NCI-H1930 (cell line): ENCODE measurements at regions not wholly inside any gene's neighbourhood (a gene's known extent, or its start where the extent isn't known, plus 50 kb on each side); places are given as distances from the start of the nearest gene placed in this dataset.
"Not testable (repeated sequence)": the region's sequence is repeated elsewhere in the genome, so short reads cannot be mapped to it uniquely, and the experiment has no call there.

ENCODE experiments used
- DNase-seq, 2 experiments: peaks; one replicate each; lab custom pipeline; 2025; lab: John Stamatoyannopoulos, UW

DNA sequence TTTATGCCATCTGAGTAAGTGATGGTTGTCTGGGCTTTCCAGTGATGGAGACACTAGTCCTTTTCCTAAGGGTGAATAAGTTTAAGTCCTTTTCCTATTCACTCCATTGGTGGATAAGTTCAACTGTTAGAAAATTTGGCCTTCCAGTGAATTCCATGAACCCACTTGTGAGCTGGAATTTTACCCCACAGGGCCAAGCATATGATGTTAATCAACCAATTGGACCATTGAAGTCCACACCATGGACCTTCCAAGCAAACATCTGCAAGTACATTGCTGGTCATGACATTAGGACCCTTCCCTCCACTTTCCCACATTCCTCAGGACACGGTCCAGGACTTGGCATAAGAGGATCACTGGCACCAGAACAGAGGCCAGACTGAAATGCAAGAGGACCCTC, 381.4 kb downstream of the RPS24 start:
- DNase-seq, result no peak

DNA sequence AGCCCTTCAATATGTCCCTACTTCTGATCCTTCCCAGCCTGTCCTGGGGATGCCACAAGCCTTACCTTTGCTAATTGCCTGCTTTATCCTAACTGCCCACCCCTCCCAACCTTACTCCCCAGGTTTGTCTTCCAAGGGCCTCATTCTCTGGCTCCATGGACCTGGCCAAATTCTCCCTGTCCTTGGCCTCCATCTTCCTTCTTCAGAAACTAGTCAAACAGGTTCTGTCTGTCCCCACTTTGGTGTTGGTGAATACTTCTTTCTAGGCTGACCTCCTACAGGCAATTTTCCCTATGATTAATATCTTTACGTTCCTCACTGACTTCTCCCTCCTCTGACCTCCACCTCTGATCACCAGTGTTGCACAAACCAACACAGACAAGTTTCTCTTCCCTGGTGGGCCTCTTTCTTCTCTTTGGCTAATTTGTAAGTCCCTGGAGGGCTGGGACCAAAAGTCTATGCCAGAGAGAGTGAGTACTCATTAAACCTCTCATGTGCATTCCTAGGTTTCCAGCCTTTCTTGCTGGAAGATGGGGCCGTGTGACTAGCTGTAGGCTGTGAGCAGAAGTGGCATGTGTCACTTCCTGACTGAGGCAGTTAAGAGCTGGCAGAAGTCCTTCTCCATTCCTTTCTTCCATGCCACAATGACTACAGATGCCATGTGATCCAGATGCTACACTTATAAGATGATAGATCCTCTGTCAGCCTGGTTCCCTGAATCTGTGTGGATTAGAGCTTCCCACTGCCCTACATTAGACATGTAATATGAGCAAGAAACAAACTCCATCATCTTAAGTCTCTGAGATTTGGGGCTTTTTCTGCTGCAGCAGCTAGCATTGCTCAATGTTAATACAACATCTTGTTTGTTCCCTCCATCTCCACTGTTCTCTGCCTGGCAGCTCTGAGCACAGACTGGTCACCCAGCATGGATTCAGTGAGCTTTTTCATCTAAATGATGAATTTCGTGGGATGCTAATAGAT, 382.7 kb downstream of the RPS24 start:
- no peak for DNase-seq

DNA sequence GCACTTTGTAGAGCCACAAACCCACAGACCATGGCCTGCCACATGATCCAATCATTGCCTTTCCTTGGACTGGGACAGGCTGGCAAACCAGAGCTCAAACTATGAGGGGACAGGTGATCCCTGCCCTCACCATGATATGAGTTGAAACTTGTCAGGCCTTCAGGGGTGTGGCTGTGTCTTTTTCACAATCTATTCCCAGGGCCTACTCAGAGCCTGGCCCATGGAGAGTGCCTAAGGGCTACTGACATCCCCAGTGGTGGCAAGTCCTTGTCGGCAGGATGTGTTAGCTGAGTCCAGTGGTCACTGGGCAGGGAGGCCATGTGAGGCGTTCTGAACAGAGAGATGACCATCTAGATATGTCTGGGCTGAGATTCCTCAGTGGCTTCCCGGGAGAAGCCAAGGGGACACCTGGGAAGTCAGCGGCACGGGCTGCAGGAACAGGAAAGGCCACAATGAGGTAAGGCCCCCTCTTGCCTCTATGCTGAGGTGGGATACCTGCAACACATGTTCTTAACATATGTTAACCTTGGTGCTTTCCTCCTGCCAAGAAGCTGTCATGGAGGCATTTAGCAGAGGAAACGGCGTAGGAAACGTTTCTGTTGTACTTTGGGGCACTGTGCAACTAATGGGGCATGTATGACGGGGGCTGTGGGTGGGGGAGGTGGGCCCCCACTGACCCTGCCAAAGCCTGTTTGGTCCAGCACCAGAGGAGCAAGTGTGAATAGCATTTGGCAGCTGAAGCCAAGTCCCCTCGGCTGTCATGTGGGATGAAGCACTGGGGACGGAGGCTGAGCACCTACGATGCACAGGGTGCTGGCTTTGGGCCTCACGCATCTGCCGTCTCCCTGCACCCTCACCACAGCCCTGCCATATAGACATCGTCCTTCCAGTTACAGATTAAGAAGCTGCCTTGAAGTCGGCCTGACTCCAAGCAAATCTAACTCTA, 384.0 kb downstream of the RPS24 start:
- DNase-seq, result no peak

DNA sequence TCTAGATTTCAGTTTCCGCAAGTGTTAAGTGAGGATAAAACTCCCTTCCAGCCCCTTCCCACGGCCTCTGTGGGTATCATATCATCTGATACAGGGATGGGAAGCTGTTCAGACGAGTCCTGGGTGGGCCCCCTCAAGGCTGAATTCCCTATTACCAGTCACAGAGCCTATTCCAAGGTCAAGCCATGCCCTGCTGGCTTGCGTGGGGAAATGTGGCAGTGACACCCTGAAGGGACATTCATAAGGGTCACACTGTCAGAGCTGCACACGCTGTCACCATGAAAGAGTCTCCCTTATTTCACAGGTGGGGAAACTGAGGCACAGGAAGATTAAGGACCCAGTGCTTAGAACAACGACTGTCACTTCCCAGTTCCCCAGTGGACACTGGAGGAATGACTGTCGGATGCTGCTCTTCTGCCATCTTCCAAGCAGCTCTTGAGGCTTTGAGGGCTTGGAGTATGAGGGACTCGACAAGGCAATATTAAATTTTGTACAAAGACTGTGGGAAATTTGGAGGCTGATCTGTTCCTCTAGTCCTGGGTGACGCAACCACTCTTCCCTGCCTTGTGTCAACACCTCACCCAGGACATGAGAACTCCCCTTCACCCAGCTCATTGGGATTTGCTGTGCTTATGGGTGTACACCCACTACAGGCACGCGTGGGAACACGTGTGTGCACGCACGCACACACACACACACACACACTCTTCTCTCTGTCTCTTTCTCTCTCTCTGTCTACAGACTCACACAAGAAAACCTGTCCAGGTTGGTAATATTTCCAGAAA, 386.0 kb downstream of the RPS24 start:
- DNase-seq, result no peak

DNA sequence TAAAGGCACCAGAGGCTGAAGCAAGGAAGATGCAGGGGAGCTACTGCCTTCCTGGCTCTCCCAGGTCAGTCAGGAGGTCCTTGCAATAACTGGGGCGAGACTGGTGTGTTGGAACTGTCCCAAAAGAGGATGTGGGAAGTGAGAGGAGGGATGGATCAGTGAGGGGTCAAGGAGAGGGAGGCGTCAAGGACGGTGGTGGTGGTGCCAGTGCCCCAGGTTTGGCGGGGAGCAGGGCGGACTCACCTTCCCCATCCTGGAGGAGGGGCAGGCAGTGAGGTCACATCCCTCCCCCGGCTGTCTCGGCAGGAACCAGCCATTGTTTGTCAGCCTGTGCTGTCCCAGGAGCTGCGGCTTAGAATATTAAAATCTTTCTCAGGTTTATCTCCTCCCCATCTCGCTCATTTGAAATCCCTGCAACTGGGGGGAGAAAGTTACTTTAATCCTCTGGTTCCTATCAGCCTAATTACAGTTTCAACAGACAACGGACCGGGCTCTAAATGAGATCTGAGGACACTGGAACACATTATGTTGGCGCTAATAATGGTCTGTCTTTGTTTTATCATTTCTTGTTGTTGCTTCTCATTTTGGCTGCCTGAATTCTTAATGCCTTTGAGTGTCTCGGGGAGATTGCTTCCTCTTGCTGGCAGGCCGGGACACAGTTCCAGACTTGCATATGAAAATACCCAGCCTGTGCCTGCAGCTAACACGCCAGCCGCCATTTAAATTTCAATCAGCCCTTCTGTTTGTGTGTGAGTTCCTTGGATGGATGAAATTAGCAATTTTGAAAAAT, 387.5 kb downstream of the RPS24 start:
- no peak for DNase-seq

DNA sequence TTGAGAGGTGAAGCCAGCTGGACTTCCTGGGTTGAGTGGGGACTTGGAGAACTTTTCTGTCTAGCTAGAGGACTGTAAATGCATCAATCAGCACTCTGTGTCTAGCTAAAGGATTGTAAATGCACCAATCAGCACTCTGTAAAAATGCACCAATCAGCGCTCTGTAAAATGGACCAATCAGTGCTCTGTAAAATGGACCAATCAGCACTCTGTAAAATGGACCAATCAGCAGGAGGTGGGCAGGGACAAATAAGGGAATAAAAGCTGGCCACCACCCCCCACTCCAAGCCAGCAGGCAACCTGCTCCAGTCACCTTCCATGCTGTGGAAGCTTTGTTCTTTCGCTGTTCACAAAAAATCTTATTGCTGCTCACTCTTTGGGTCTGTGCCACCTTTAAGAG, 390.4 kb downstream of the RPS24 start:
- not testable (repeated sequence) for DNase-seq

DNA sequence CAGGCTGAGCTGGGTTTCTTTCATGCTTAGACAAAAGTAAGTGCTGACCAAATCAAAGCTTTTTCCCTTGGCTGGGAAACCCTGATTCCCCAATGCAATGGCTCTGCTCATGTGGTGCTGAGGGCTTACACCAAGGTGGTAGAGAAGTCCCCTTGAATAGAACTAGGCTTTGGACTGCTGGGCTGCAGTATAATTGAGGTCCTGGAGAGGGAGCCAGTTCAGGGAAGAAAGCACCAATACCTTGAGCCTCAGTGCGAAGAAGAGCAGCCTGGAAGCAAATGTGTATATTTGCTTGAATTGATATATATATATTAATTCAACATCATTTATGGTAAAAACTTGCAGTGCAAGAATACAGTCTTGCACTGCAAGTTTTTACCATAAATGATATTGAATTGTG, 391.1 kb downstream of the RPS24 start:
- no peak for DNase-seq

DNA sequence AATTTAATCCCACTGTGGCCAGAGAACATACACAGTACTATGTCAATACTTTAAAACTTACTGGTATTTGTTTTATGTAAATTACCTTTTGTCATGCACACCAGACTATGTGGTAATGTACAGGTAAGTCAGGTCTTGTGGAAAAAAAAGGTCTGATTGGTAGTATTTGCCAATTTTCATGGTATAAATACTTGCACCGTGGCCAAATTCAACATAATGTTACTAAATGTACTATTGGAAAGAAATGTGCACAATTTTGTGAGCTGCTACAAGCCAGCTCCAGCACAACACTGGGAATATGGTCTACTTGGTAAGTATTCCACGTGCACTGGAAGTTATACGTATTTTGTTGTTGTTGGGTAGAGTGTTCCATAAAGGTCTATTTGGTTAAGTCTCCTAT, 392.5 kb downstream of the RPS24 start:
- no peak for DNase-seq

DNA sequence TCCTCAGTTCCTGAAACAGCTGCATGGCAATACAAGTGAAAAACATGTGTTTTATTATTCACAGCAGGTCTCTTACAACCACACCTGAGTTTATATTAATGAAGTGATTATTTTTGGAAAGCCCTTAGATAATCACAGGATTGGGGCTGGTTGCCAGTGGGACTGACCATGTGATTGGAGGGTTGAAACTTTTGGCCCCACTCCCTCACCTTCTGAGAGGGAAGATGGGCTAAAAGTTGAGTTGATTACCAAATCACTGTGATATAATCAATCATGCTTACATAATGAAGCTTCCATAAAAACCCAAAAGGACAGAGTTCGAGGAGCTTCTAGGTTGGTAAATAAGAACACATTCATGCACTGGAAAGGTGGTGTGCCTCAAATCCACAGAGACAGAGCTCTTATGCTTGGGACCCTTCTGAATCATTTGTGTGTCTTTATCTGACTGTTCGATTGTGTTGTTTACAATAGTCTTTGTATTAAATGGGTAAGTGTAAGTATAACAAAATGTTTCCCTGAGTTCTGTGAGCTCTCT, 393.9 kb downstream of the RPS24 start:
- DNase-seq, result no peak

DNA sequence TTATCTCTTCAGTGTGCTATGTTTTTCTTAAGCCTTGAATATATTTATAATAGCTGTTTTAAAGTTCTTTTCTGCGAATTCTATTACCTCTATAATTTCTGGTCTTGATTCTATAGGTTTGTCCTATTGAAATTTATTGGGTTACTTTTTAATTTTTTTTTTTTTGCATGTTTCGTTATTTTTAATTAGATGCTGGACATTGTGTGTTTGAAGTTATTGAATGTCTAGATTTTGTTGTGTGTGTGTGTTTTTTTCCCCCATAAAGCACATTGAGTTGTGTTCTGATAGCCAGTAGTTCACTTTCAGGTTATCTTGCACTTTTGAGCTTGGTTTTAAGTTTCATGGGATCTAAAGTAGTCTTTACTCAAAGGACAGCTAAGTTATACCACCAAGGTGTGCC, 394.9 kb downstream of the RPS24 start:
- no peak for DNase-seq

DNA sequence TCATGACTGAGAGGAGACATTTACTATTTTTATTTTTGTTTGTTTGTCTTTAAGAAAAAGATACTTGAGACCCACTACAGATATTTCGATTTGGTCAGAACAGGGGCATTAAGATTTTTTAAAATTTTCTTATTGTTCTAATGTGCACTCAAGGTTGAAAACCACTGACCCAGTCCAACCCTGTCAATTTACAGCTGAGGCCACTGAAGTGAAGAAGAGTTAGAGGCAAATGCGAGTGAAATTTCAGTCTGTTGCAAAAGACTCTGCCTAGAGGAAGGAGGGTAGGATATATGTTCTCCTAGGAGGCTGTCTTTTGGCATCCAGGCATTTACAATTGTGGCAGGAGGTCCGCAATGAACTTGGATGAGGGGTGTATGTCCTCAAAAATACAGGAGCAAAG, 396.3 kb downstream of the RPS24 start:
- DNase-seq, result no peak

DNA sequence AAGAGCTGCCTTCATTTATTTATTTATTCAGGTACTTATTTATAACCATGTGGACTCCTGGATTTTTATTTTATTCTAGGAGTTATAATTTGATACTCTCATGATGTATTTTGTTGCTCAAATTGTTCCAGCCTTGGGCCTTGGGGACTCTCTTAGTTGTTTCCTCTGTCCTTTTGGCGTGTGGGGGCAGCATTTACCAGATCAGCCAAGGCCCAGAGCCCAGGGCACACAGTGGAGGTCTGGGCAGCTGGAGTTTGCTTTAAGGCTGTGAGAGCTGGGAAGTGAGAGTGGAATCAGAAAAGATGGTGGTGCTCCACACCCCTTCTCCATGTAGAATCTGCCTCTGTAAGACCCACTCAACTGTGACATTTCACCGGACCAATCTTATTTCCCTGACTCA, 398.9 kb downstream of the RPS24 start:
- DNase-seq, result peak in 1 of 2 experiments; percentile 21

DNA sequence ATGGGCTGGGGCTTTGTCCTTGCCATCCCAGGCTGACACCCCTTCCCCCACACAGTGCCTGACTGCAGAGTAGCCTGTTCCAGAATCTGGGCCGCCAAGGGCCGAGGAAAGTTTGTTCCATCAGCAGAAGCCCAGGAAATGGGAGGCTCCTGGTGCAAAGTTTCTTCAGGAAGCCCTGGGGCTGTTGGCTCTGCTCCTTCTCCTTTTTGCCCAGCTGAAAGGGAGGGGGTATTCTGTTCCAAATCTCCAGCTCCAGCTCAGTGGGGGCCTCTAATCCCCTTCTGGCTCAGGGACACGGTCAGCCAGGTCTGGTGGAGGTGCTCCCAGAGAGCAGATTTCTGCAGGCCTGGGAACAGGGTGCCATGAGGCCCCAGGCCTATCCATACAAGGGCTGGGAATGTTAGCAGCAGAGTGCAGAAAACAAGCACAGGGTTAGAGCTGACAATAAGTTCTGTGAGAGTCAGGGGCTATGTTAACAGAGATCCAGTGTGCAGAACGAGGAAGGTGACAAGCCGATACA, 399.5 kb downstream of the RPS24 start:
- DNase-seq, result no peak

DNA sequence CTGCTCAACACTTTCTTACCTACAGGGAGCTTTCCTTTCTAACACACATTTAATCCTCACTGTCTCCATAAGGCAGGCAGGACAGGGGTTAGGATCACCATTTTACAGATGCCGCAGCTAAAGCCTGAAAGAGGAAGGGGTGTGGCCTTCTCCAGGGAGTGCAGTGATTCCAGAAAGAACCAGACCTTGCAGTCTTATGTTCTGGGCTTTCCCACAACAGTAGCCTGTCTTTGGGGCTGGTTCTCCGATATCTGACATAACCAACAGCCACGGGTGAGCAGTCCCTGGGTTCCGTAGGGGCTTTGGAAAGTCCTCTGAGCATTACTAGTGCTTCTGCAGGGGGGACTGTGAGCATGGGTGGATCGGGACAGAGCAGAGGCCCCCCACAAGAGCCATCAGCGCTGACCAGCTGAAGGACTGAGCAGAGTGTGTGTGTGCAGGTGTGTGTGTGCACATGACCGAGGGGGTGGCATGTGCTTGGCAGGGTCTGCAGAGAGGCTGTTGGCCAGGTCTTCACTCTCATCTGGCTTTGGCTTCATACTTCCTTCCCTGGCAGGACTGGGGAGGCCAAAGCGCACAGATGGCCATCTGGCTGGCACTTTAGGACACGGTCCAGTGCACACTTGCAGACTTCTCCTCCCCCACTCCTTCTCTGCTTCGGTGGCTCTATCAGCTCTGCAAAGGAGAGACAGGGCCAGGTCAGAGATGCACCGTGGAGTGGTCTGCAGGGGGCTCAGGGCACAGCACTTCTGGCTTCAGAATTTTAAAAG, 400.3 kb downstream of the RPS24 start:
- DNase-seq, result no peak

DNA sequence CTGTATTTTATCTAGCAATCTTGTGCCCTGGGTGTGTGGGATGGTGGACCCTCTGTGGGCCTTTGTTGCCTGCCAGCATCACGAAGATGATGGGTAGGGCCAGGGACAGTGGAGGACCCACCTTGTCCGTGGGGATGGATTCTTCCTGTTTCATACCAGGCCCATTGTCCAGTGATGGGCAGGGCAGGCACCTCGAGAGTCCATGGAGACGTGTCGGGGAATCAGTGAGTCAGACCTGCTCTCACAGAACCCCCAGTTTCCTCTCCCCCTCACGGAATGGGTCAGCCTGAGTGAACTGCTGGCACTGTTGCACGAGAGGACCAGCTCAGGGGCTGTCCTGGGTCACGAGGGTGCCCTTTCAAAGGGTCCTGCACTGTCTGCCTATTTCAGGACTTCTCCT, 401.2 kb downstream of the RPS24 start:
- DNase-seq, result no peak

DNA sequence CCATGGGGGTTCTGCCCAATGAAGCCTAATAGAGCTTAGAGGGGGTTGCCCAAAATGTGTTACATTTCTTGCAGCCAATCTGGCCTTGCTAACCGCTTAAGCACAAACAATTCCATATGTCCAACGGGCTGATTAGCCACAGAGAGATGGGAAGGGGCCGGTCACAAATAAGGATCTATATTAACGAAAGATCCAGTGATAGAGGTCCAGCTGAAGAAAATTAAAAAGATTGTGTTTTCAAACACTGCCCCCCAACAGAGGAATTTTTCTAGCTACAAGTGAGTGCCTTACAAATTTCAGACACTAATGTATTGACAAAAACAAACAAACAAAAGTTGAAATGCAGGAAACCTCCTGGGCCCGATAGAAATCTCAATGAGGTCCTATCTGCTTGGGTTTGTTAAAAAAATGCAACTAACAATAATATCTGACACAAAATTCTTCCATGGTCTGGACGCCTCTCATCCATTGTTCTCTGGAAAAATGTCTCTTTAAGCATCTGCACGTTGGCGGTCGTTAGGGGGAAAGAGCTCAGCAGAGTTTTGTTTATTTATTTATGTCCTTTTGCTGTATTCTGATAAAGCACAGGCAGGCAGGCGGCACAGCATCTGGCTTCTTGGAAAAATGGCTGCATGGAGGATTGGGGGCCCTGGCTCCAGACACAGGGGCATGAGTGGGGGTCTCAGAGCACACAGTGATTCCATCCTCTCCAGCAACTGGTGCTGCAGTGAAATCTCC, 402.0 kb downstream of the RPS24 start:
- no peak for DNase-seq

DNA sequence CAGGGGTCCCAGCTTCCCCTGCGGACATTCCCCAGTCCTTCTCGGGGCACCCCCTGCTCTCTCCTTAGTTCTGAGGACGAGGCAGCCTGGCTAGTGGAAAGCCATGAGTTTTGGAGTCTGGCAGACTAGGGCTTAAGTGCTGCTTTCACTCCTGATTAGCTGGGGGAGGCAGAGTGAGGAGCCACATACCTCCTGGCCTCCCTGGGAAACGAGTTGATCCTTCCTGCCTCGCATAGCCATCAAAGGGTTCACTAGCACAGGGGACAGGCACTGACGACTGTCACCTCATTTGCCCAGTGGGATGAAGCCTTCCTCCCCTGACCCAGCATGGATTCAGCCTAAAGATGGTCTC, 402.5 kb downstream of the RPS24 start:
- DNase-seq, result no peak

DNA sequence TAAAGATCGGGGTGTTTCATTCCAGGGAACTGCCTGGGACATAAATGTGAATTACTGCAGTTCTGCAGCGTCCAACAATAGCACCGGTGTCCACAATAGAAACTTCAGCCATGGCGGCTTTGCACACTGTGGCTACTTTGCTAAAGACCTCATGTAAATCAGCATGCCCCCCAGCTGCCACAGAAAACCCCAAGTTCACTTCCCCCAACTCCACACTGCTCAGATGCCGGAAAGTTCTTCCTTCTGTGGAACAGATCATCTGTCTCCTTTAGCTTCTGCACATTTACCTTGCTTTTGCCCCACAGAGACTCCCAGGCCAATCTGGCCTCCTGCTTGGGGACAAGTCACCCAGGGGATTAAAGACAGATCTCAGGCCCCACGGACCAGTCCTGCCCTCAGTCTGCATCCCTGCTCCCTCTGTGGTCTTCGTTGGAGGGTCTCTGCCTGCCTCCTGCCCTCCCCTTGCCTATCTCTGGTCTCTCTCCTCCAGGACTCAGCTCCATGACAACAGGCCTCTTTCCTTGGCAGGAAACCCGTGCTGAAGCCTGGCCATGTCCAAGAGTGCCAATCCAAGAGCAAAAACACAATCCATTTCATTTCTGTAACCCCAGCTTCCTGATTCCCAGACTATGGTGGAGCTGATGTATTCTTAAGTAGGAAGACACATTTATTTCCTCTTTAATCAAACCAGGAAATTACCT, 403.2 kb downstream of the RPS24 start:
- DNase-seq, result no peak

DNA sequence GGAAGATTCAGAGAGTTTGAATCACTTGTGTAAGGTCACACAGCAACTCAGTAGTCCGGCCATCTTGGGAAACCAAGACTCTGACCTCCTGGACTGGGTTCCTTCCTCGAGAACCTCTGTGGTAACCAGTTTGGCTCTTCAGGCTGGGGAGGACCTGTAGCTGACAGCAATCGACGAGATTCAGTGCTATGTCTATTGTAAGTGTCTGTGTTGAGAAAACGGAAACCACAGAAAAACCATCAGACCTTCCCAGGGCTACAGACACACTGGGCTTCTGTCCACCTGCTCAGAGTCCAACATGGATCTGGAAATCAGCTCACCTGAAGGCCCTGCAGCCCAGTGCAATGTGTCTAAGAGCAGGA, 403.7 kb downstream of the RPS24 start:
- DNase-seq, result no peak
